IPS DF 4.7 (cell line): ENCODE measurements at regions not wholly inside any gene's neighbourhood (a gene's known extent, or its start where the extent isn't known, plus 50 kb on each side); places are given as distances from the start of the nearest gene placed in this dataset.

ENCODE experiments used
- DNase-seq: peaks from one replicate; pipeline ENCODE4 v3.0.0-alpha.2; 2013; ENCODE audit warnings: low spot score; ENCODE audit errors: extremely low read depth

DNA sequence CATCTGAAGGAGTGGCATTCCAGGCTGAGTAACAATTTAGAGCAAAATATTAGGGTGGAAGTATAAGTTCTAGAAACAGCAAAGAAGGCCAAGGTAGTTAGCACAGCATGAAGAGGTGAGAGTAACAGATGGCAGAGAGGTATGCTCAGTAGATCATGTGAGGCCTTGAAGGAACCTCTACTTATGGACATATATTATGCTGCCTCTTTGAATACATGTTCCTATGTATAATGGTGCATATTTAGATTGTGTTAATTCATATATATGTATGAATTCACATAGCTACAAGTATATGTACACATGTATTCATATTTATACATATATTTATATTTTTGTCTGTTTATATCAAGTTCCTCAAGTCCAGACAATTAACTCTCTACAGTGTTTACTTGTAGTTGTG, 355.2 kb downstream of the KCTD8 start:
- DNase-seq = no peak

DNA sequence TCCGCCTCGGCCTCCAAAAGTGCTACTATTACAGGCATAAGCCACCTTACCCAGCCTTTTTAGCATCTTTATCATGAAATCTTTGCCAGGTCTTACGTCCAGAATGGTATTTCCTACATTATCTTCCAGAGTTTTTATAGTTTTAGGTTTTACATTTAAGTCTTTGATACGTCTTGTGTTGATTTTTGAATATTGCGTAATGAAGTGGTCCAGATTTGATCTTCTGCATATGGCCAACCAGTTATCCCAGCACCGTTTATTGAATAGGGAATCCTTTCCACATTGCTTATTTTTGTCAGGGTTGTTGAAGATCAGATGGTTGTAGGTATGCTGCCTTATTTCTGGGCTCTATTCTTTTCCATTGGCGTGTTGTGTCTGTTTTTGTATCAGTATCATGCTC, 349.6 kb downstream of the KCTD8 start:
- DNase-seq = no peak

DNA sequence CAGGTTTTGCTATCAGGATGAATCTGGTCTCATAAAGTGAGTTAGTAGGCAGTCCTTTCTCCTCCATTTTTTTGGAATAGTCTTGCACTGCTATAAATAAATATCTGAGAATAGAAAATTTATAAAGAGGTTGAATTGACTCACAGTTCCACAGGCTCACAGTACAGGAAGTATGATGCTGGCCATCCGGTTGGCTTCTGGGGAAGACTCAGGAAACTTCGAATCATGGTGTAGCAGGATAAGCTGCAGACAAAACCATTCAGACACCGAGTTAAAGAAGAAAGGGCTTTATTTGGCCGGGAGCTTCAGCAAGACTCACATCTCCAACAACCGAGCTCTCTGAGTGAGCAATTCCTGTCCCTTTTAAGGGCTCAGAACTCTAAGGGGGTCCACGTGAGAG, 348.2 kb downstream of the KCTD8 start:
- no peak for DNase-seq

DNA sequence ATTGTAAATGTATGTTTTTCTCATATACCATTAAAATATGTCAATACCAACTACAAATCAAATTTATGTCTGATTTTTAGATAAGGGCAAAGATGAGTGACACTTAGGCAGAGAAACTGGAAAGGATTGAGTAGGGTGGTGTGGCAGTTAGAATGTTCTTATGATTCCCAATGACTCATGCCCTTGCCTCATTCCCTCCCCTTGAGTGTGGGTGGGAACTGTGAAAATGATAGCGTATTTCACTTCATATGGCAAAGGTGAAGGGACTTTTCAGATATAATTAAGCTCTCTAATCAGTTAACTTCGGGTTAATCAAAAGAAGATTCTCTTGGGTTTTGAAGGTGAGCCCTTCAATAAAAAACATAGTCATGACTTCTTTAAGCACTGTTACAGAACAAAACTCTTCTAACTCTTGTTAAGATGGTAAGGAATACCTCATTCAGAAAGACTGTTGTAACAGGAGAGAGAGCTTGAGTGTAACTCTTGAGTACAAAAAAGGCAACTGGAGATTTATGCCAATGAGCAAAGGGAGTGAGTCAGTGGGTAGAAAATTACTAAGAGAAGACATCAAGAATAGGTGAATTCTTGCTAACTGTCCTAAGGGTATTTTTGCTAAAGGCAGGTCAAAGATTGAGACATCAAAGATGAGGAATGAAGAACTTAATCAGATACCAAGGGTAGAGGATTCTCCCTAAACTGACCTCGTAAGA, 329.5 kb downstream of the KCTD8 start:
- DNase-seq = no peak

DNA sequence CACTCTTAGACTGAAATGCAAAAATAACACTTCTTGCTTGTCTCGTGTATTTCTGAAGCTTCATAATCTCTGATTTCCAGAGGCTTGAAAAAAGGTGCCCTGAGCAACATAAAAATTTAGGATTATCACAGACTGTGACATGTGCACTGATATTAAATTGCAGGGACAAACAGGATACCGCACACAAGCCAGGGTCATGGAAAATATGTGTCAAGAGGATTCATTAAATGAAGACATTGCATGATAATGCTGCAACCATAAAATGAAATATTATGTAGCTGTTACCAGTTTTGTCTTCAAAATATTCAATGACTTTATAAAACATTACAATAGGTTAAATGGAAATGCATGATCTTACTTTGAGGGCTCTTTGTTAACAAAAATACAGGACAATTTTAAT, 328.0 kb downstream of the KCTD8 start:
- DNase-seq = no peak

DNA sequence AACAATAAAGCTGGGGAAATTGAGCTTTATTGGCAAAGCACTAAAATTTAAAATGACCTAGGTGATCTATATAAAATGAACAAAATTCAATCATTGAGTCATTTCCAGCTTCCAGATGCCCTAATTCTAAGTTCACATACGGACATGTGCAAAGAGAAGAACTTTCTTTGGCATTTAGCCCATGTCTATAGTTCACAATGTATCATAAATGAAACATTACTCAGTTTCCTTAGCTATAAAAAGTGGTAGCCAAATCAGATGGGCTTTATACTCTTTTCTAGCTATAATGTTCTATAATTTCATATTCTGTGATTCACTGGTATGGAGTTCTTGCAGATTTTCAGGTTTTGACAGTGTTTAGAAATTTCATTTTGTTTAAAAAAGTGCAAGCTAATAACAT, 327.4 kb downstream of the KCTD8 start:
- DNase-seq = no peak
